NCI-H2171 (cell line): ENCODE measurements at regions not wholly inside any gene's neighbourhood (a gene's known extent, or its start where the extent isn't known, plus 50 kb on each side); places are given as distances from the start of the nearest gene placed in this dataset.
"Not testable (repeated sequence)": the region's sequence is repeated elsewhere in the genome, so short reads cannot be mapped to it uniquely, and the experiment has no call there.

Experiments
- DNase-seq: peaks from one replicate; lab custom pipeline; 2025; lab: John Stamatoyannopoulos, UW

GRCh38 chrX:13381514-13381913, 61.7 kb upstream of the ATXN3L start:
- no peak for DNase-seq

- no peak for DNase-seq
These were observed 60.4 kb upstream of the ATXN3L start for GRCh38 chrX:13380211-13380610.

DNA sequence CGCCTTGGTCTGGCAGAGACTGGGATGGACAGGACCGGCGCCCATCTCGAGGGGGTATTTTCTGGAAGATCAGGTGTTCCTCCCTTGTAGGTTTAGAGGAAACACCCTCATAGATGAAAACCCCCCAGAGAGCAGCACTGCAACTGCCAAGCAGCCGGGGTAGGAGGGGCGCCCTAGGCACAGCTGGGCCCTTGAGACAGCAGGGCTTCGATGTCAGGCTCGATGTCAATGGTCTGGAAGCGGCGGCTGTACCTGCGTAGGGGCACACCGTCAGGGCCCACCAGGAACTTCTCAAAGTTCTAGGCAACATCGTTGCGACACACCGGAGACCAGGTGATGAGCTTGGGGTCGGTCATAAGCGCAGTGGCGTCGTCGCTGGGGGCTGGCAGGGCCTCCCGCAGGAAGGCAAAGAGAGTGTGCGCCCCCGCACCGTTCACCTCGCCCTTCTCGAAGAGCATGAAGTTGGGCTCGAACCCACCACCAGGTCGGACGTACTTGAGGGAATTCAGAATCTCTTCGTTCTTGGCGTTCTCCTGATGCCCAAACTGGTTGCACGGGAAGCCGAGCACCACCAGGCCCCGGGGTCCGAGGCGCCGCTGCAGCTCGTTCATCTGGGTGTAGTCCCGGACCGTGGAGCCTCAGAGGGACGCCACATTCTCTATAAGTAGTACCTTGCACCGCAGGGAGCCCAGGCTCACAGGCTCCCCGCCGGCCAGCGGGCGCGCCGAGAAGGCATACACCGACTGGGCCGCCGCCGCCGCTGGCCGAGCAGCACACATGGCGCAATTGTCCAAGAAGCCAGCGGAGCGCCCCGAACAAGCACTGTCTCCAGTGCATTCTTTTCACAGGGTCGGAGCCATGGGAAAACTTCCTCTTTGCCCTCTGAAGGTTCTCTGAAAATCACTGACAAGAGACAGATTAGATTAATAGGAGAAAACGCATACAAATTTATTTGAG, 59.0 kb upstream of the ATXN3L start:
- not testable (repeated sequence) for DNase-seq

DNA sequence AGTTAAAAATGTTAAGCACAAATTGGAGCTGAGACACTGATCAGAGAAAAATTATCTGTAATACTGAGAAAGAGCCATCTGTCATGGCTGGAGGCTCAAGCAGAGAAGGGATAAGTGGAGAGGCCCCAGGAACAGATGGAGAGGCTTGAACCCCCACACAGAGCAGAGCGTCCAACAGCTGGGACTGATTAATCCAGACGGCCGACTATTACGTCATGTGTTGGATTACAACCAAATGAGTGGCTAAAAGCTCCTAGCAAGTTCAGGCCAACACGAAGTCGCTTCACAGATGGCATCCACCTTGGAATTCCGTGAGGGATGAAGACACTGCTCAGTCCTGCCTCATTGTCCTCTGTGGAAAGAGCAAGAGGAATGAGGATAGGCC, 57.7 kb upstream of the ATXN3L start:
- DNase-seq, result peak; percentile 66

- peak; percentile 64 for DNase-seq
These were observed 57.1 kb upstream of the ATXN3L start for GRCh38 chrX:13376857-13377549.

DNA sequence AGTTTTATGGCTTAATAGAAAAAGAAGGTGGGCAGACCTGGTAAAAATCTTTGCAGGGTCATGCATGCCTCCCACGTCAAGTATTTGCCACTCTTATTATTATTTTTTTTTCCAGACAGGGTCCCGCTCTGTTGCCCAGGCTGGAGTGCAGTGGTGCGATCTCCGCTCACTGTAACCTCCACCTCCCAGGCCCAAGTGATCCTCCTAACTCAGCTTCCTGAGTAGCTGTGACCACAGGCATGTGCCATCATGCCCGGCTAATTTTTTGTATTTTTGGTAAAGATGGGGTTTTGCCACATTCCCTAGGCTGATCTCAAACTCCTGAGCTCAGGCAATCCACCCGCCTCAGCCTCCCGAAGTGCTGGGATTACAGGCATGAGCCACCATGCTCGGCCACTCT, 55.7 kb upstream of the ATXN3L start:
- DNase-seq, result not testable (repeated sequence)

DNA sequence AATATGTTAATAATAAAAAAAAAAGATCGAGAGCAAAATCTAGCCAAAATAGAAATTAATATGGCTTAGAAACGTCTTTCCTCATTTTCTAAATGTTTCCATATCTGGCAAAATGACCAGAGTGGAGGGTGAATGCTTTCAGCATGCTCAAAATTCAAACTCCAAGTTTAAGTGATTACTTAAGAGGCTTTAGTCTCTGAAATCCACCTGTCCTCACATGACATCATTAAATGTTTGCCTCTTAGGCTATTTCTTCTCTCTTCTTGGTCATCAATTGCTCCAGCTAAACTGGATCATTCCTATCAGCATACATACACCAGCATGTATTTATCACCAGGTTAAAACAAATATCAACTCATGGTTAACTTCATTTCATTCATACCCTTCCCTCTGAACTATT, 54.5 kb upstream of the ATXN3L start:
- no peak for DNase-seq

DNA sequence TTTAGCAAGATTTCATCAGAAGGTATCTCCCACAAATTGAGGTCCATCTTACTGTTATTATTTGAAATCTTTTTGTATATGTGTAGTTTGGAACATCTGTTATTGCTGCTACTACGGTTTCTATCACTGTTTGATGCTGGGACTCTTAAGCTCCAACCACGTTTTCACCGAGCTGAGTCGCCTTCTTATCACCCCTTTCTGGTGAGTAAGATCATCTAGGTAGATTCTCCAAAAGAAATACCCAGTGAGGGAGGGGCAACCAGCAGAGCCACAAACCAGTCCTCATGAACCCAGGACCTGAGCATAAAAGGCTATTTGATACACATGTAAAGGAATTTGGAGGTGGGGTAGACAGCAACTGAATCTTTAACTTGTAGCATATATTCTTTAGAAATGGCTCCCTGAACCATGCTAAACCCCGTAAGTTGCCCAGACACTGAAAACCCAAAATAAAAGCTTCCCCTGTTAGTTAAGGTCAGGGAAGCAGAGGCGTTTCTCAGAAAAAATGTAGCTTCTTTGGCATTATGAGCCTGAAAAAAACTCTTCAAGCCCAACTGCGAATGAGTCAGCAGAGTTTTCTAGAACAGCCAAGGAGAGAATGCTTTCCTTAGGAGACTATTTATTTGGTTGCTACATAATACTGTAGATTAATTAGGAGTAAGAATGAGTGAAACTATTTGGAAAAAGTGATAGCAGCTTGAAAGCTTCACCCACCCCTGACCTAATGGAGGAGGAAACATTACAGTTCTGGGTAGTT, 53.8 kb upstream of the ATXN3L start:
- DNase-seq, result no peak

- DNase-seq, result no peak
These were observed 53.2 kb upstream of the ATXN3L start for GRCh38 chrX:13373027-13373426.

- DNase-seq, result no peak
These were observed 52.5 kb upstream of the ATXN3L start for GRCh38 chrX:13372203-13372980.

DNA sequence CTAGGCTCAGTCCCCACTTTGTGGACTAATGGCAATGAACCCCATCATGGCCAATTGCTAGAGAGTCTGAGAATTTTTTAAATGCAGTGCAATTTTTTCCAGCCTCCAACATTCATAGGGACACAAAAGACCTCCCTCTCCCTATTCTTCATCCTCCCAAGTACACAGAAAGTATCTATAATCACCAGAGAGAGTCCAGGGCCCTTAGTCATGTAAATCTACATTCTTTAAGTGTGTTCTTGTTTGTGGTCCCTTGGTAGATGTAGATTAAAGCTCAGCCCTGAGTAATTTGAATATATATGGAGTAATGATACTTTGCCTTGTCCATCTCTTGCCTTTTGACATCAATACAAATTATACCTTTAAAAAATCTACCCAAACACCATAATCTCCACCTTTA, 51.3 kb upstream of the ATXN3L start:
- DNase-seq, result no peak

DNA sequence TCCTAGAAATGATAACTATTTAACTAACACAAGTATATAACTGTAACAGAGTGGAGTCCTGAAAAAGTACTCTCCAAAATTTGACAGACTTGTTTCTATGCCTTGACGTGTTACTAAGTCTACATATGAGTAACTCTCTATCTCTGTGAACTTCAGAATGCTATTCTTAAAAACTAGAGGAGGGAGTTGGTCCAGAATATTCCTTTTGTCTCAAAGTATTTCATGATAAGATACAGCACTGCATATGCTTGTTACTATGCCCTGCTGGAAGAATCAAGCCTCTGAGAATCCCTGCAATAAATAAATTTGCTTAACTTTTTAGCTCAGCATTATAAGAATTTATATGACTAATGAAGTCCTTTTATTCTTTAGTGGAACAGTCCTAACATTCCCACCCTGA, 50.9 kb upstream of the ATXN3L start:
- DNase-seq, result no peak
